ENCODE measurements at regions not wholly inside any gene's neighbourhood (a gene's known extent, or its start where the extent isn't known, plus 50 kb on each side); places are given as distances from the start of the nearest gene placed in this dataset.
"Not testable (repeated sequence)": the region's sequence is repeated elsewhere in the genome, so short reads cannot be mapped to it uniquely, and the experiment has no call there.

- DNase-seq (ENCODE audit: low spot score in 2 of 2) (no peak), FAIRE-seq (no peak)
Measured at GRCh38 chr19:27870293-27870692, 1342.7 kb downstream of the UQCRFS1 start.

GRCh38 chr19:27868007-27868406 lies 1344.9 kb downstream of the UQCRFS1 start:
- DNase-seq (ENCODE audit: low spot score in 2 of 2) (no peak), FAIRE-seq (no peak)

DNA sequence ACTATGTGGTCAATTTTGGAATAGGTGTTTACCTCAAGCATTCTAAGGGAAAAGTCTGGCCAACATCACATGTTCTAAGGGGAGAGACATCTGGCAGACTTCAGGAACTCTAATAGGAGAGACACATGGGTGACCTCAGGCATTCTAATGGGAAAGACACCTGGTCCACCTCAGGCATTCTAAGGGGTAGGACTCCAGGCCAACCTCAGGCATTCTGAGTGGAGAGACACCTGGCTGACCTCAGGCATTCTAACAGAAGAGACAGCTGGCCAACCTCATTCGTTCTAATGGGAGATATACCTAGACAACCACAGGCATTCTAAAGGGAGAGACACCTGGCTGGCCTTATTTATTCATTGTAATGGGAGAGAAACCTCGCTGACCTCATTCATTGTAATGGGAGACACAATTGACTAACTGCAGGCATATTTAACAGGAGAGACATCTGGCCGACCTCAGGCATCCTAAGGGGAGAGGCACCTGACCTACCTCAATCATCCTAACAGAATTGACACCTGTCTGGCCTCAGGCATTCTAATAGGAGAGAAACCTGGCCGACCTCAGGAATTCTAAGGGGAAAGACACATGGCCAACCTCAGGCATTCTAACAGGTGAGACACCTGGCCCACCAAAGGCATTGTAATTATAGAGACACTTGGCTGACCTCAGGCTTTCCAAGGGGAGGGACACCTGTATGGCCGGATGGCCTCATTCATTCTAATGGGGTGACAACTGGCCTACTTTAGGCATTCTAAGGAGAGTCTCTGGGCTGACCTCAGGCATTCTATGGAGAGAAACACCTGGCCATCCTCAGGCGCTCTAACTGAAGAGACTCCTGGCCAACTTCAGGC lies 1346.8 kb downstream of the UQCRFS1 start:
- DNase-seq (ENCODE audit: low spot score in 2 of 2) (no peak), FAIRE-seq (no peak)

DNA sequence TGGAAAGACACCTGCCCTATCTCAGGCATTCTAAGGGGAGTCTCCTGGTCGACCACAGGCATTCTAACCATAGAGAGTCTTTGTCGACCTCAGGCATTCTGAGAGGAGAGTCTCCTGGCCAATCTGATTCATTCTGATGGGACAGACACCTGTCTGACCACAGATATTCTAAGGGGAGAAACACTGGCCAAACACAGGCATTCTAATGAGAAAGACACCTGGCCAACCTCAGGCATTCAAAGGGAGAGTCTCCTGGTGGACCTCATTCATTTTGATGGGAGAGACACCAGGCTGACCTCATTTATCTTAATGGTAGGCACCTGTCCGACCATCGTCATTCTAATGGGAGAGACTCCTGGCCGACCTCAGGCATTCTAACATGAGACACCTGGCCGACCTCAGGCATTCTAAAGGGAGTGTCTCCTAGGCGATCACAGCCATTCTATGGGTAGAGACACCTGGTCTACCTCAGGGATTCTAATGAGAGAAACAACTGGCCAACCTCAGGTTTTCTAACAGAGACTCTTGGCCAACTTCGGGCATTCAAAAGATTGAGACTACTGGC lies 1351.5 kb downstream of the UQCRFS1 start:
- FAIRE-seq: no peak
- DNase-seq (ENCODE audit: low spot score in 2 of 2): no peak

DNA sequence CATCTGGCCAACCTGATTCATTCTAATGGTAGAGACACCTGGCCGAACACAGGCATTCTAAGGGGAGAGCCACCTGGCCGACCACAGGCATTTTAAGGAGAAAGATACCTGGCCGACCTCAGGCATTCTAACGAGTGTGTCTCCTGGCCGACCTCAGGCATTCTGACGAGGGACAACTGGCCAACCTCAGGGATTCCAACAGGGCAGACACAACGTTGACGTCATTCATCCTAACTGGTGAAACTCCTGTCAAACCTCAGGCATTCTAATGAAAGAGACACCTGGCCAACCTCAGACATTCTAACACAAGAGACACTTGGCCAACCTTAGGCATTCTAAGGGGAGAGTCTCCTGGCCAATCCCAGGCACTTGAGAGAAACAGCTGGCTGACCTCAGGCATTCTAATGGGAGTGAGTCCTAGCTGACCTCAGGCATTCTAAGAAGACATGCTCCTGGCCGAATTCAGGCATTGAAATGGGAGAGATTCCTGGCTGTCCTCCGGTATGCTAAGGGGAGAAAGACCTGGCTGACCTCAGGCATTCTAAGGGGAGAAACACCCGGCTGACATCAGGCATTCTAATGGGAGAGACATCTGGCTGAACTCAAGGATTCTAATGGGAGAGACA lies 1352.5 kb downstream of the UQCRFS1 start:
- FAIRE-seq (no peak), DNase-seq (ENCODE audit: low spot score in 2 of 2) (no peak)

- no peak for DNase-seq (ENCODE audit: low spot score in 2 of 2)
- FAIRE-seq: no peak
Measured at GRCh38 chr19:27859689-27860088, 1353.3 kb downstream of the UQCRFS1 start.

- FAIRE-seq (no peak), DNase-seq (ENCODE audit: low spot score in 2 of 2) (no peak)
Measured at GRCh38 chr19:27858981-27859581, 1353.9 kb downstream of the UQCRFS1 start.

DNA sequence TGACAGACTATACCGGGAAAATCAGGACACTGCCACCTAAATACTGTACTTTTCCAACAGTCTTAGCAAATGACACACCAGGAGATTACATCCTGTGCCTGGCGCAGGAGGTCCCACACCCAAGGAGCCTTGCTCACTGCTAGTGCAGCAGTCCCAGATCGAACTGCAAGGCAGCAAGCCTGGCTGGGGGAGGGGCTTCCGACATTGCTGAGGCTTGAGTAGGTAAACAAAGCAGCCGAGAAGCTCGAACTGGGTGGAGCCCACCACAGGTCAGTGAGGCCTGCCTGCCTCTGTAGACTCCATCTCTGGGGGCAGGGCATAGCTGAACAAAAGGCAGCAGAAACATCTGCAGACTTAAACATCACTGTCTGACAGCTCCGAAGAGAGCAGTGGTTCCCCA lies 1360.0 kb downstream of the UQCRFS1 start:
- FAIRE-seq; DNase-seq (ENCODE audit: low spot score in 2 of 2): not testable (repeated sequence)

- no peak for FAIRE-seq
Measured at GRCh38 chr19:27851543-27852060, 1361.3 kb downstream of the UQCRFS1 start.

DNA sequence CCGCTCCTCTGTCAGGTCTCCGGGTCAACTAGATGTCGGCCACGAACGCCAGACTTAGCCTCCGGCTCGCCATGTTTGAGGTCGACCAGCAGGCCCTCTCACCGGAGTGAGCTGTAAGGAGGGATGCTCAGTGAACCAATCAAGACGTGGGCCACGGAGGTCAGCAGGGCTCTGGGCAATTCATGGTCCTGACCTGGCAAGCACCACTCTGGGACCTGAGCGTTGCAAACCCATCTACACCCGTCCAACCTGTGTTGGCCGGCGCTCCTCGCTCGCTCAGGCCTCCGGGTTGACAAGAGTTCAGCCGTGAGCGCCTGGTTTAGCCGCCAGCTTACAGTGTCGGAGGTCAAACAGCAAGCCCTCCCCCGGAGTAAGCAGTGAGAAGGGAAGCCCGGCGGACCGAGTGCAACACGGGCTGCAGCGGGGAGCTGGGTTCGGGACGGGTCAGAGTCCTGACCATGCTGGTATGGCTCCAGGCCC lies 1361.9 kb downstream of the UQCRFS1 start:
- FAIRE-seq: no peak
- no peak for DNase-seq (ENCODE audit: low spot score in 2 of 2)

More at GRCh38 chr19:27851543-27852060, 1361.3 kb downstream of the UQCRFS1 start:
- no peak for DNase-seq (ENCODE audit: low spot score in 2 of 2)

GRCh38 chr19:27846944-27847343 lies 1366.0 kb downstream of the UQCRFS1 start:
- DNase-seq (ENCODE audit: low spot score in 2 of 2): no peak
- no peak for FAIRE-seq

- DNase-seq (ENCODE audit: low spot score in 2 of 2) (no peak), FAIRE-seq (no peak)
Measured at GRCh38 chr19:27844261-27844660, 1368.7 kb downstream of the UQCRFS1 start.

DNA sequence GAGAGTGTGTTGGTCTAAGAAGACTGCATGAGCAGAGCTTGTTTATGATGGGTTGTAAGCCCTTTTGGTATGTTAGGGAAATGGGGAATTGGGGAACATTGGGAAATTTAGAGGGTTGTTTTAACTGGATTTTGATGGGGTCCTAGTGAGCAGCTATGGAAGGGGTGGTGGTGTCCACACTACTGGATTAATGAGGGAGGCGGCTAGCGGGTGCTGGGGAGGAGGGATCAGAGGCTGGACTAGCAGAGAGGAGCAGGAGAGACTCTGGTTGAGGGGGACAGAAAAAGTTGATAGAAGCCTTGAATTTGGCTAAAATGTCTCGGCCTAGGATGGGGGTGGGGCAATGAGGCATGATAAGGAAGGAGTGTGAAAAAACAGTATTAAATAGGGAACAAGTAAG lies 1369.1 kb downstream of the UQCRFS1 start:
- DNase-seq (ENCODE audit: low spot score in 2 of 2) (no peak), FAIRE-seq (no peak)

GRCh38 chr19:27833031-27833430 lies 1379.9 kb downstream of the UQCRFS1 start:
- DNase-seq (ENCODE audit: low spot score in 2 of 2): no peak
- no peak for FAIRE-seq

DNA sequence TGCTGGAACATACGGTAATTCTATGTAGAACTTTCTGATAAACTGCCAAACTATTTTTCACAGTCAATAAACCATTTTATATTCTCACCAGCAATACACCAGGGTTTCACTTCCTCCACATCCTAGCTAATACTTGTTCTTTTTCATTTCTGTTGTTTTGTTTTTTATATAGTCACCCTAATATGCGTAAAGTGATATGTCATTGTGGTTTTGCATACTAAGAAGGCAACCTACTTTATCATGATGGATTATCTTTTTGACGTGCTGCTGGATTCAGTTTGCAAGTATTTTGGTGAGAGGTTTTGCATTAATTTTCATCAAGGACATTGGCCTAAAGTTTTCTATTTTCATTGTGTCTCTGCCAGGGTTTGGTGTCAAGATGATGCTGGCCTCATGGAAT lies 1384.1 kb downstream of the UQCRFS1 start:
- FAIRE-seq (no peak), DNase-seq (ENCODE audit: low spot score in 2 of 2) (no peak)

DNA sequence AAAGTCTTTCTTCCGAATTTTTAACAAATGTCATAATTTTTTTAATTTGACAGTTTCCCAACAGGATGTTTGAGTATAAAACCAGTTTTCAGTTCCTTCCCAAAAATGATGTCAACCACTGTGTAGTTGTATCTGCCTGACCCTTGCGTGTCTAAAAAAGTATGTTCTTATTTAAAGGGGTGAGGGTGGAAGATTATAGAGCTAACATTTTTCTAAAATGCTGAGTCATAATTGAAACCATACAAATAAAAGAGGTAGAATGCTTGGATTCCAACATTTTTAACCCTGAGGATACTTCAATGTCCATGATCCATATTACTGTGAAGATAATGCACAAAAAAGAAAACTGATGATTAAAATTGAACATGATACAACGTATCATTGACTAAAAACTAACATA lies 1388.8 kb downstream of the UQCRFS1 start:
- DNase-seq (ENCODE audit: low spot score in 2 of 2) (no peak), FAIRE-seq (no peak)

- no peak for FAIRE-seq
- no peak for DNase-seq (ENCODE audit: low spot score in 2 of 2)
Measured at GRCh38 chr19:27822336-27822735, 1390.6 kb downstream of the UQCRFS1 start.

DNA sequence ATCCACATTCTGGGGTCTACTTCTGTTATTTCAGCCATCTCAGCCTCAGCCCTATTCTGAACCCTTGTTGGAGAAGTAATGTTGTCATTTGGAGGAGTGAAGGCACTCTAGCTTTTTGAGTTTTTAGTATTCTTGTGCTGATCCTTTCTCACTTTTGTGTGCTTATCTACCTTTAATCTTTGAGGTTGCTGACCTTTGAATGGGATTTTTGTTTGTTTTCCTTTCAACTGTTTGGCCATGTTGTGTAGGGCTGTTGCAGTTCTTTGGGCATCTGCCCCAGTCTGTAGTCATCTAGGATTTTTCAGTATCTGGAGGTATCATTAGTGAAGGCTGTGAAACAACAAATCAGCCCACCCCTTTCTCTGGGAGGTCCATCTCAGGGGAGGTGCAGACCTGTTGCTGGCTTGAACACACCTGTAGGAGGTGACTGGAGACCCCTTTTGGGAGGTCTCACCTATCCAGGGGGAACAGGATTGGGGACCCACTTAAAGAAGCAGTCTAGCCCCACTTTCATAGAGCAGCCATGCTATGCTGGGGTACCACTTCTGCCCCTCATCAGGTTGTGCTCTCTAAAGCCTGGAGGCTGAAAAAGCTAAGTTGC lies 1391.4 kb downstream of the UQCRFS1 start:
- FAIRE-seq (no peak), DNase-seq (ENCODE audit: low spot score in 2 of 2) (no peak)

- FAIRE-seq: no peak
- no peak for DNase-seq (ENCODE audit: low spot score in 2 of 2)
Measured at GRCh38 chr19:27815985-27816384, 1397.0 kb downstream of the UQCRFS1 start.

DNA sequence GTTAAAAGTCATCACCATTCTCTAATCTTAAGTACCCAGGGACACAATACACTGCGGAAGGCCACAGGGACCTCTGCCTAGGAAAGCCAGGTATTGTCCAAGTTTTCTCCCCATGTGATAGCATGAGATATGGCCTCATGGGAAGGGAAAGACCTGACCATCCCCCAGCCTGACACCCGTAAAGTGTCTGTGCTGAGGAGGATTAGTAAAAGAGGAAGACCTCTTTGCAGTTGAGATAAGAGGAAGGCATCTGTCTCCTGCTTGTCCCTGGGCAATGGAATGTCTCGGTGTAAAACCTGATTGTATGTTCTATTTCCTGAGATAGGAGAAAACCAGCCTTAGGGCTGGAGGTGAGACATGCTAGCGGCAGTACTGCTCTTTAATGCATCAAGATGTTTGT lies 1398.1 kb downstream of the UQCRFS1 start:
- FAIRE-seq; DNase-seq (ENCODE audit: low spot score in 2 of 2): not testable (repeated sequence)

All from frontal cortex (tissue), 3 donors.